H9 (cell line): ENCODE measurements at regions not wholly inside any gene's neighbourhood (a gene's known extent, or its start where the extent isn't known, plus 50 kb on each side); places are given as distances from the start of the nearest gene placed in this dataset.

Experiments used
- DNase-seq: peaks from one replicate; pipeline ENCODE4 v3.0.0-alpha.2; 2017
- H2AFZ ChIP-seq: one replicate; pipeline ENCODE4 v1.6.1; 2013; ENCODE audit warnings: mild to moderate bottlenecking, low read length, control low read depth, moderate library complexity
- H2AK5ac ChIP-seq: 2 replicates; pipeline ENCODE4 v1.6.1; 2013; ENCODE audit warnings: low read length, control low read depth, mixed read lengths; ENCODE audit not compliant: insufficient read length
- H2BK120ac ChIP-seq: one replicate; pipeline ENCODE4 v1.6.1; 2013; ENCODE audit warnings: low read depth, mild to moderate bottlenecking, low read length, control low read depth, inconsistent platforms; ENCODE audit not compliant: poor library complexity, severe bottlenecking
- H2BK12ac ChIP-seq: 2 replicates; pipeline ENCODE4 v1.6.1; 2013; ENCODE audit warnings: low read length, control low read depth, mixed read lengths, low read depth; ENCODE audit not compliant: insufficient read length
- H2BK15ac ChIP-seq: 2 replicates; pipeline ENCODE4 v1.6.1; 2013; ENCODE audit warnings: low read depth, low read length, control low read depth
- H2BK20ac ChIP-seq: one replicate; pipeline ENCODE4 v1.6.1; 2013; ENCODE audit warnings: low read depth, mild to moderate bottlenecking, low read length, control low read depth, inconsistent platforms; ENCODE audit not compliant: poor library complexity, severe bottlenecking
- H2BK5ac ChIP-seq: 2 replicates; pipeline ENCODE4 v1.6.1; 2013; ENCODE audit warnings: low read length, control low read depth, mixed read lengths; ENCODE audit not compliant: insufficient read length
- H3K14ac ChIP-seq: 2 replicates; pipeline ENCODE4 v1.6.1; 2013; ENCODE audit warnings: low read length, control low read depth; ENCODE audit not compliant: insufficient read depth
- H3K18ac ChIP-seq: 2 replicates; pipeline ENCODE4 v1.6.1; 2013; ENCODE audit warnings: low read depth, mild to moderate bottlenecking, mixed read lengths, low read length, control low read depth; ENCODE audit not compliant: insufficient read length
- H3K23ac ChIP-seq: 2 replicates; pipeline ENCODE4 v1.6.1; 2013; ENCODE audit warnings: low read length, control low read depth, mixed read lengths, low read depth; ENCODE audit not compliant: insufficient read length
- H3K23me2 ChIP-seq: 2 replicates; pipeline ENCODE4 v1.6.1; 2013; ENCODE audit warnings: low read depth, mild to moderate bottlenecking, mixed read lengths, low read length, control low read depth; ENCODE audit not compliant: insufficient read length, poor library complexity, severe bottlenecking
- H3K27ac ChIP-seq: 2 replicates; pipeline ENCODE4 v1.5.1; 2013; ENCODE audit warnings: low read length, control low read depth, mixed read lengths, low read depth; ENCODE audit not compliant: insufficient read length
- H3K27me3 ChIP-seq: 2 replicates; pipeline ENCODE4 v1.6.1; 2013; ENCODE audit warnings: low read length, control low read depth, inconsistent platforms; ENCODE audit not compliant: insufficient read depth
- H3K4ac ChIP-seq: 2 replicates; pipeline ENCODE4 v1.6.1; 2013; ENCODE audit warnings: low read depth, mild to moderate bottlenecking, control low read depth, inconsistent platforms, low read length, moderate library complexity
- H3K4me1 ChIP-seq: 2 replicates; pipeline ENCODE4 v1.6.1; 2013; ENCODE audit warnings: low read length, control low read depth, inconsistent platforms; ENCODE audit not compliant: insufficient read depth
- H3K4me2 ChIP-seq: 2 replicates; pipeline ENCODE4 v1.6.1; 2013; ENCODE audit warnings: low read length, control low read depth, mixed read lengths; ENCODE audit not compliant: insufficient read length, insufficient read depth
- H3K56ac ChIP-seq: 2 replicates; pipeline ENCODE4 v1.6.1; 2013; ENCODE audit warnings: low read depth, mild to moderate bottlenecking, mixed read lengths, low read length, control low read depth; ENCODE audit not compliant: insufficient read length
- H3K79me1 ChIP-seq: 2 replicates; pipeline ENCODE4 v1.6.1; 2013; ENCODE audit warnings: low read depth, mild to moderate bottlenecking, moderate library complexity, low read length, control low read depth, inconsistent platforms; ENCODE audit not compliant: insufficient read depth, poor library complexity, severe bottlenecking
- H3K79me2 ChIP-seq: 2 replicates; pipeline ENCODE4 v1.6.1; 2013; ENCODE audit warnings: low read length, control low read depth, inconsistent platforms; ENCODE audit not compliant: insufficient read depth
- H3K9ac ChIP-seq: 2 replicates; pipeline ENCODE4 v1.6.1; 2013; ENCODE audit warnings: low read length, control low read depth, mixed read lengths; ENCODE audit not compliant: insufficient read length; ENCODE audit errors: extremely low read depth
- H3K9me3 ChIP-seq: one replicate; pipeline ENCODE4 v1.6.1; 2013; ENCODE audit warnings: low read depth, low read length, inconsistent platforms; ENCODE audit not compliant: control insufficient read depth
- H3T11ph ChIP-seq: one replicate; pipeline ENCODE4 v1.6.1; 2013; ENCODE audit warnings: mild to moderate bottlenecking, low read length, control low read depth, inconsistent platforms
- H4K20me1 ChIP-seq: one replicate; pipeline ENCODE4 v1.6.1; 2013; ENCODE audit not compliant: control insufficient read depth, insufficient read length, insufficient read depth
- H4K5ac ChIP-seq: 2 replicates; pipeline ENCODE4 v1.6.1; 2013; ENCODE audit warnings: low read depth, mild to moderate bottlenecking, mixed read lengths, low read length, control low read depth; ENCODE audit not compliant: insufficient read length
- H4K8ac ChIP-seq: replicated peaks from 2 replicates; pipeline ENCODE4 v1.6.1; 2013; ENCODE audit warnings: low read length, control low read depth, mixed read lengths, low read depth; ENCODE audit not compliant: insufficient read length
- H4K91ac ChIP-seq: 2 replicates; pipeline ENCODE4 v1.6.1; 2013; ENCODE audit warnings: low read depth, mild to moderate bottlenecking, moderate library complexity, mixed read lengths, low read length, control low read depth; ENCODE audit not compliant: insufficient read length
- H3K27ac Mint-ChIP-seq, 3 experiments: 2 replicates in 2 of 3; 3 replicates in 1 of 3; pipeline ENCODE4 v1.8.0; 2020 to 2021; ENCODE audit warnings: mixed read lengths in 3 of 3, mild to moderate bottlenecking in 1 of 3, moderate library complexity in 1 of 3
- H3K27me3 Mint-ChIP-seq: 2 replicates; pipeline ENCODE4 v1.8.0; 2021; ENCODE audit warnings: low read depth, mild to moderate bottlenecking, moderate library complexity, mixed read lengths
- H3K36me3 Mint-ChIP-seq, 3 experiments: 2 replicates in 2 of 3; 3 replicates in 1 of 3; pipeline ENCODE4 v1.8.0; 2020 to 2021; ENCODE audit warnings: low read depth in 3 of 3, mixed read lengths in 3 of 3; ENCODE audit not compliant: insufficient read depth in 1 of 3
- H3K4me1 Mint-ChIP-seq, 2 experiments: 2 replicates each; pipeline ENCODE4 v1.8.0; 2020; ENCODE audit warnings: mixed read lengths in 2 of 2
- H3K4me3 Mint-ChIP-seq, 2 experiments: 2 replicates in 1 of 2; 3 replicates in 1 of 2; pipeline ENCODE4 v1.8.0; 2020 to 2021; ENCODE audit warnings: mild to moderate bottlenecking in 2 of 2, mixed read lengths in 2 of 2, moderate library complexity in 1 of 2
- H3K9me3 Mint-ChIP-seq, 2 experiments: 2 replicates in 1 of 2; 3 replicates in 1 of 2; pipeline ENCODE4 v1.8.0; 2020; ENCODE audit warnings: mild to moderate bottlenecking in 2 of 2, mixed read lengths in 2 of 2, moderate library complexity in 1 of 2
- CTCF ChIP-seq: fragments of 200-600 bp; sonication (generic); conservative IDR thresholded peaks from 3 replicates; pipeline ENCODE4 v1.8.0; 2021; ENCODE audit warnings: antibody characterized with exemption, mild to moderate bottlenecking
- whole genome bisulfite sequencing: extraction: QIAGEN DNeasy Blood & Tissue Kit; methylation state at CpG from one replicate; pipeline ENCODE4 v1.1.7; 2013; ENCODE audit warnings: missing lambda C conversion rate, low lambda C conversion rate, mixed read lengths; ENCODE audit not compliant: insufficient read length; ENCODE audit errors: extremely low coverage; 5-methylcytosine and 5-hydroxymethylcytosine counted together

- no peak overlapping the region for H2BK12ac ChIP-seq
- H3K79me1 ChIP-seq = no peaks in the 10 kb centered on the region
- no peak overlapping the region for H2BK20ac ChIP-seq
- no peaks in the 10 kb centered on the region for H3K27me3 ChIP-seq
- TF ChIP-seq CTCF = peak; percentile 14; the same call in 1 of the 3 replicates
- H2BK15ac ChIP-seq = no peak overlapping the region
- H3K27ac ChIP-seq = no peak overlapping the region
- H3K27me3 Mint-ChIP-seq = peaks cover 1% of the 10 kb centered on the region; the same call in 1 of the 2 replicates
- no peak overlapping the region for H2BK5ac ChIP-seq
- no peak overlapping the region for H3K4me2 ChIP-seq
- no peaks in the 10 kb centered on the region for H3K4me1 ChIP-seq
- no peak overlapping the region for H4K5ac ChIP-seq
- peaks cover 0 to under 1% (median 0%) of the 10 kb centered on the region in 3 experiments; a peak in 2 of 7 replicates for H3K36me3 Mint-ChIP-seq
- H4K20me1 ChIP-seq = no peaks in the 10 kb centered on the region
- no peak overlapping the region; a peak in 1 of 7 replicates for H3K27ac Mint-ChIP-seq
- H2AK5ac ChIP-seq = no peak overlapping the region
- H3K9ac ChIP-seq = no peak overlapping the region
- H3K4me3 Mint-ChIP-seq = no peak overlapping the region
- peaks cover 0 to 5% of the 10 kb centered on the region in 2 experiments; a peak in 2 of 5 replicates for H3K9me3 Mint-ChIP-seq
- no peak overlapping the region for H3K56ac ChIP-seq
- no peak overlapping the region for H4K8ac ChIP-seq
- no peaks in the 10 kb centered on the region for H3K9me3 ChIP-seq
- H3K23me2 ChIP-seq = no peaks in the 10 kb centered on the region
- H3K4ac ChIP-seq = no peak overlapping the region
- no peak overlapping the region for H4K91ac ChIP-seq
- H3K4me1 Mint-ChIP-seq = peaks cover 15 to 21% of the 10 kb centered on the region in 2 experiments
- H2AFZ ChIP-seq = no peak overlapping the region
- no peak overlapping the region for H3K18ac ChIP-seq
- no peak overlapping the region for H3K23ac ChIP-seq
- peak; percentile 37 for DNase-seq
- WGBS = no CpG with 5 or more reads among the region's 7 CpGs
- H2BK120ac ChIP-seq = no peak overlapping the region
- no peaks in the 10 kb centered on the region for H3K79me2 ChIP-seq
- H3K14ac ChIP-seq = no peak overlapping the region
- no peak overlapping the region for H3T11ph ChIP-seq
Measured at GRCh38 chr2:45329045-45329677, 281.9 kb downstream of the SRBD1 start.
